GM23338 (cell line): ENCODE measurements at regions not wholly inside any gene's neighbourhood (a gene's known extent, or its start where the extent isn't known, plus 50 kb on each side); places are given as distances from the start of the nearest gene placed in this dataset.

Source experiments
- ATAC-seq: fragments of 200-7000 bp; cut with Tn5 transposase; 3 replicates; pipeline ENCODE4 v1.9.1; 2020
- DNase-seq: peaks from one replicate; pipeline ENCODE4 v3.0.0-alpha.2; 2015; ENCODE audit warnings: low spot score
- H2AFZ ChIP-seq: fragments of 200-600 bp; sonication (generic); 2 replicates; pipeline ENCODE4 v1.8.0; 2016; ENCODE audit warnings: antibody characterized with exemption, mild to moderate bottlenecking, moderate library complexity
- H3F3A ChIP-seq: fragments of 200-600 bp; sonication (generic); replicated peaks from 2 replicates; pipeline ENCODE4 v1.8.0; 2017; ENCODE audit warnings: antibody characterized with exemption, mixed run types, low read depth
- H3K27ac ChIP-seq: fragments of 200-600 bp; sonication (generic); 2 replicates; pipeline ENCODE4 v1.6.1; 2016; ENCODE audit warnings: low read depth
- H3K27me3 ChIP-seq: fragments of 200-600 bp; sonication (generic); 2 replicates; pipeline ENCODE4 v1.8.0; 2016; ENCODE audit warnings: mild to moderate bottlenecking, mixed run types, moderate library complexity; ENCODE audit not compliant: insufficient read depth
- H3K36me3 ChIP-seq: fragments of 200-600 bp; sonication (generic); 2 replicates; pipeline ENCODE4 v1.8.0; 2016; ENCODE audit warnings: mild to moderate bottlenecking; ENCODE audit not compliant: insufficient read depth
- H3K4me1 ChIP-seq: fragments of 200-600 bp; sonication (generic); 2 replicates; pipeline ENCODE4 v1.8.0; 2016; ENCODE audit warnings: mild to moderate bottlenecking, moderate library complexity; ENCODE audit not compliant: insufficient read depth
- H3K4me2 ChIP-seq: fragments of 200-600 bp; sonication (generic); 2 replicates; pipeline ENCODE4 v1.7.1; 2017; ENCODE audit warnings: mixed run types
- H3K4me3 ChIP-seq: fragments of 200-600 bp; sonication (generic); 2 replicates; pipeline ENCODE4 v1.6.1; 2016; ENCODE audit warnings: mixed run types
- H3K79me2 ChIP-seq: fragments of 200-600 bp; sonication (generic); replicated peaks from 2 replicates; pipeline ENCODE4 v1.8.0; 2017; ENCODE audit warnings: mild to moderate bottlenecking; ENCODE audit not compliant: insufficient read depth
- H3K9me2 ChIP-seq: fragments of 200-600 bp; sonication (generic); 2 replicates; pipeline ENCODE4 v1.8.0; 2017; ENCODE audit not compliant: insufficient read depth
- H4K20me1 ChIP-seq: fragments of 200-600 bp; sonication (generic); replicated peaks from 2 replicates; pipeline ENCODE4 v1.8.0; 2017; ENCODE audit warnings: mild to moderate bottlenecking; ENCODE audit not compliant: insufficient read depth
- H3K27ac Mint-ChIP-seq: 2 replicates; pipeline ENCODE4 v1.8.0; 2020; ENCODE audit warnings: inconsistent platforms, mild to moderate bottlenecking, moderate library complexity, mixed read lengths
- H3K27me3 Mint-ChIP-seq: 3 replicates; pipeline ENCODE4 v1.8.0; 2022; ENCODE audit warnings: low read depth, mild to moderate bottlenecking, moderate library complexity, mixed read lengths, inconsistent platforms; ENCODE audit not compliant: insufficient read depth, poor library complexity
- H3K36me3 Mint-ChIP-seq: 3 replicates; pipeline ENCODE4 v1.8.0; 2021; ENCODE audit warnings: low read depth, mild to moderate bottlenecking, inconsistent platforms, moderate library complexity, mixed read lengths
- H3K4me1 Mint-ChIP-seq: 3 replicates; pipeline ENCODE4 v1.8.0; 2020; ENCODE audit warnings: mild to moderate bottlenecking, inconsistent platforms, mixed read lengths
- H3K4me3 Mint-ChIP-seq: 3 replicates; pipeline ENCODE4 v1.8.0; 2021; ENCODE audit warnings: moderate library complexity, mild to moderate bottlenecking, inconsistent platforms, mixed read lengths
- H3K9me3 Mint-ChIP-seq: 3 replicates; pipeline ENCODE4 v1.8.0; 2020; ENCODE audit warnings: moderate library complexity, mild to moderate bottlenecking, inconsistent platforms, mixed read lengths
- CREB1 ChIP-seq: fragments of 250-450 bp; sonication (Bioruptor Pico); IDR thresholded peaks from 2 replicates; pipeline ENCODE4 v1.5.0; 2020; ENCODE audit warnings: low read depth, mild to moderate bottlenecking, moderate library complexity
- ETS1 ChIP-seq: IDR thresholded peaks from 2 replicates; pipeline ENCODE4 v1.6.1; 2016; ENCODE audit warnings: antibody characterized with exemption
- EZH2 ChIP-seq: fragments of 200-600 bp; sonication (generic); IDR thresholded peaks from one replicate; pipeline ENCODE4 v1.8.0; 2017; ENCODE audit warnings: antibody characterized with exemption, mild to moderate bottlenecking, low read depth; ENCODE audit not compliant: unreplicated experiment
- EZH2phosphoT487 ChIP-seq: fragments of 200-600 bp; sonication (generic); IDR thresholded peaks from one replicate; pipeline ENCODE4 v1.8.1; 2018; ENCODE audit warnings: antibody characterized with exemption; ENCODE audit not compliant: unreplicated experiment
- JUNB ChIP-seq: IDR thresholded peaks from one replicate; pipeline ENCODE4 v1.6.1; 2016; ENCODE audit warnings: antibody characterized with exemption; ENCODE audit not compliant: unreplicated experiment
- NANOG ChIP-seq: IDR thresholded peaks from 2 replicates; pipeline ENCODE4 v1.6.1; 2016; ENCODE audit warnings: antibody characterized with exemption, borderline replicate concordance
- POLR2AphosphoS5 ChIP-seq: IDR thresholded peaks from 2 replicates; pipeline ENCODE4 v1.6.1; 2016; ENCODE audit warnings: antibody characterized with exemption, low read depth
- STAT1 ChIP-seq: IDR thresholded peaks from one replicate; pipeline ENCODE4 v1.6.1; 2016; ENCODE audit warnings: antibody characterized with exemption; ENCODE audit not compliant: unreplicated experiment
- ZNF114 ChIP-seq: fragments of 250-450 bp; sonication (Bioruptor Pico); IDR thresholded peaks from 2 replicates; pipeline ENCODE4 v1.5.0; 2020; ENCODE audit warnings: mild to moderate bottlenecking, moderate library complexity
- ZNF331 ChIP-seq: fragments of 250-450 bp; sonication (Bioruptor Pico); IDR thresholded peaks from 2 replicates; pipeline ENCODE4 v1.5.0; 2020; ENCODE audit warnings: low read depth, mild to moderate bottlenecking, moderate library complexity
- ZNF462 ChIP-seq: fragments of 250-450 bp; sonication (Bioruptor Pico); IDR thresholded peaks from 2 replicates; pipeline ENCODE4 v1.5.0; 2020; ENCODE audit warnings: mild to moderate bottlenecking, moderate library complexity
- TF ChIP-seq, protein P1 (sequence below): IDR thresholded peaks from one replicate; pipeline ENCODE4 v1.6.1; 2018; ENCODE audit warnings: antibody characterized with exemption; ENCODE audit not compliant: unreplicated experiment
- TF ChIP-seq, protein P2 (sequence below), 2 experiments: fragments of 200-600 bp in 1 of 2; sonication (generic) in 1 of 2; conservative IDR thresholded peaks; 2 replicates each; pipeline versions ENCODE4 v1.5.1 to v1.6.1; 2016 to 2017; ENCODE audit warnings: antibody characterized with exemption in 2 of 2, low read depth in 2 of 2, mild to moderate bottlenecking in 2 of 2, moderate library complexity in 1 of 2

- no peak overlapping the region for H3K4me3 Mint-ChIP-seq
- no peak overlapping the region for H2AFZ ChIP-seq
- H3K36me3 ChIP-seq = no peaks in the 10 kb centered on the region
- no peaks in the 10 kb centered on the region for H3K36me3 Mint-ChIP-seq
- no peak overlapping the region for H3K27ac Mint-ChIP-seq
- no peaks in the 10 kb centered on the region for H3K27me3 Mint-ChIP-seq
- no peak overlapping the region for H3K4me3 ChIP-seq
- H3K4me2 ChIP-seq = no peak overlapping the region
- H3K27me3 ChIP-seq = no peaks in the 10 kb centered on the region
- no peaks in the 10 kb centered on the region for H3F3A ChIP-seq
- H3K4me1 ChIP-seq = no peaks in the 10 kb centered on the region
- H3K9me3 Mint-ChIP-seq = no peaks in the 10 kb centered on the region
- no peak for ATAC-seq
- DNase-seq = no peak
- H3K27ac ChIP-seq = no peak overlapping the region
- TF ChIP-seq ETS1 = no peak
- TF ChIP-seq EZH2 = no peak
- no peak for TF ChIP-seq ZNF462
- TF ChIP-seq EZH2phosphoT487 = no peak
- no peak for TF ChIP-seq POLR2AphosphoS5
- TF ChIP-seq, protein P1, sequence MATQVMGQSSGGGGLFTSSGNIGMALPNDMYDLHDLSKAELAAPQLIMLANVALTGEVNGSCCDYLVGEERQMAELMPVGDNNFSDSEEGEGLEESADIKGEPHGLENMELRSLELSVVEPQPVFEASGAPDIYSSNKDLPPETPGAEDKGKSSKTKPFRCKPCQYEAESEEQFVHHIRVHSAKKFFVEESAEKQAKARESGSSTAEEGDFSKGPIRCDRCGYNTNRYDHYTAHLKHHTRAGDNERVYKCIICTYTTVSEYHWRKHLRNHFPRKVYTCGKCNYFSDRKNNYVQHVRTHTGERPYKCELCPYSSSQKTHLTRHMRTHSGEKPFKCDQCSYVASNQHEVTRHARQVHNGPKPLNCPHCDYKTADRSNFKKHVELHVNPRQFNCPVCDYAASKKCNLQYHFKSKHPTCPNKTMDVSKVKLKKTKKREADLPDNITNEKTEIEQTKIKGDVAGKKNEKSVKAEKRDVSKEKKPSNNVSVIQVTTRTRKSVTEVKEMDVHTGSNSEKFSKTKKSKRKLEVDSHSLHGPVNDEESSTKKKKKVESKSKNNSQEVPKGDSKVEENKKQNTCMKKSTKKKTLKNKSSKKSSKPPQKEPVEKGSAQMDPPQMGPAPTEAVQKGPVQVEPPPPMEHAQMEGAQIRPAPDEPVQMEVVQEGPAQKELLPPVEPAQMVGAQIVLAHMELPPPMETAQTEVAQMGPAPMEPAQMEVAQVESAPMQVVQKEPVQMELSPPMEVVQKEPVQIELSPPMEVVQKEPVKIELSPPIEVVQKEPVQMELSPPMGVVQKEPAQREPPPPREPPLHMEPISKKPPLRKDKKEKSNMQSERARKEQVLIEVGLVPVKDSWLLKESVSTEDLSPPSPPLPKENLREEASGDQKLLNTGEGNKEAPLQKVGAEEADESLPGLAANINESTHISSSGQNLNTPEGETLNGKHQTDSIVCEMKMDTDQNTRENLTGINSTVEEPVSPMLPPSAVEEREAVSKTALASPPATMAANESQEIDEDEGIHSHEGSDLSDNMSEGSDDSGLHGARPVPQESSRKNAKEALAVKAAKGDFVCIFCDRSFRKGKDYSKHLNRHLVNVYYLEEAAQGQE = no peak
- TF ChIP-seq ZNF114 (CRISPR knock-in tag) = no peak
- no peak for TF ChIP-seq CREB1 (CRISPR knock-in tag)
- TF ChIP-seq ZNF331 (CRISPR knock-in tag) = no peak
- TF ChIP-seq, protein P2, sequence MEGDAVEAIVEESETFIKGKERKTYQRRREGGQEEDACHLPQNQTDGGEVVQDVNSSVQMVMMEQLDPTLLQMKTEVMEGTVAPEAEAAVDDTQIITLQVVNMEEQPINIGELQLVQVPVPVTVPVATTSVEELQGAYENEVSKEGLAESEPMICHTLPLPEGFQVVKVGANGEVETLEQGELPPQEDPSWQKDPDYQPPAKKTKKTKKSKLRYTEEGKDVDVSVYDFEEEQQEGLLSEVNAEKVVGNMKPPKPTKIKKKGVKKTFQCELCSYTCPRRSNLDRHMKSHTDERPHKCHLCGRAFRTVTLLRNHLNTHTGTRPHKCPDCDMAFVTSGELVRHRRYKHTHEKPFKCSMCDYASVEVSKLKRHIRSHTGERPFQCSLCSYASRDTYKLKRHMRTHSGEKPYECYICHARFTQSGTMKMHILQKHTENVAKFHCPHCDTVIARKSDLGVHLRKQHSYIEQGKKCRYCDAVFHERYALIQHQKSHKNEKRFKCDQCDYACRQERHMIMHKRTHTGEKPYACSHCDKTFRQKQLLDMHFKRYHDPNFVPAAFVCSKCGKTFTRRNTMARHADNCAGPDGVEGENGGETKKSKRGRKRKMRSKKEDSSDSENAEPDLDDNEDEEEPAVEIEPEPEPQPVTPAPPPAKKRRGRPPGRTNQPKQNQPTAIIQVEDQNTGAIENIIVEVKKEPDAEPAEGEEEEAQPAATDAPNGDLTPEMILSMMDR (conservative IDR thresholded peaks at IDR 0.05; ENCODE audit: low read depth in 2 of 2) = no peak
- no peak for TF ChIP-seq STAT1
- no peak for TF ChIP-seq NANOG
- TF ChIP-seq JUNB = no peak
- H4K20me1 ChIP-seq = no peaks in the 10 kb centered on the region
- H3K79me2 ChIP-seq = no peaks in the 10 kb centered on the region
- peaks cover 6% of the 10 kb centered on the region; the same call in 1 of the 2 replicates for H3K9me2 ChIP-seq
- H3K4me1 Mint-ChIP-seq = no peaks in the 10 kb centered on the region
Observed at GRCh38 chr10:10961072-10961471, 56.6 kb upstream of the CELF2 start.
